Stimulated activated naive CD4-positive, alpha-beta T cell treated with Interleukin-2 at 50 U/mL for 16 hours (primary cell): ENCODE measurements at regions not wholly inside any gene's neighbourhood (a gene's known extent, or its start where the extent isn't known, plus 50 kb on each side); places are given as distances from the start of the nearest gene placed in this dataset.

ENCODE experiments used
- DNase-seq: peaks from one replicate; lab custom pipeline; 2025; lab: John Stamatoyannopoulos, UW

GRCh38 chr10:131850383-131850870, 50.4 kb upstream of the PPP2R2D start:
- no peak for DNase-seq
